Astrocyte (in vitro differentiated cells and primary cell): ENCODE measurements at regions not wholly inside any gene's neighbourhood (a gene's known extent, or its start where the extent isn't known, plus 50 kb on each side); places are given as distances from the start of the nearest gene placed in this dataset.

Source experiments
- CTCF ChIP-seq: IDR thresholded peaks from 2 replicates; pipeline ENCODE4 v1.5.1; 2011; ENCODE audit warnings: low read depth, mild to moderate bottlenecking, inconsistent platforms, low read length, moderate library complexity; ENCODE audit not compliant: insufficient read depth
- EZH2 ChIP-seq: IDR thresholded peaks from 2 replicates; pipeline ENCODE4 v1.6.1; 2012; ENCODE audit warnings: mild to moderate bottlenecking, low read length, inconsistent platforms; ENCODE audit not compliant: insufficient read depth

GRCh38 chrX:150038315-150038714 lies 100.0 kb upstream of the EOLA2 start:
- TF ChIP-seq CTCF = no peak
- no peak for TF ChIP-seq EZH2
